ENCODE measurements at regions not wholly inside any gene's neighbourhood (a gene's known extent, or its start where the extent isn't known, plus 50 kb on each side); places are given as distances from the start of the nearest gene placed in this dataset.

- whole genome bisulfite sequencing (ENCODE audit: low lambda C conversion rate): 5% methylated on average over 3 of the region's 3 CpGs
- TF ChIP-seq ELF3 (CRISPR knock-in tag; IDR thresholded peaks at IDR 0.05): no peak
- H3K4me3 ChIP-seq (replicated peaks in 1 of 3; ENCODE audit: insufficient read depth in 1 of 3, low read depth in 2 of 3, low read length in 3 of 3): no peak overlapping the region
- FAIRE-seq (no peak), DNase-seq (ENCODE audit: low spot score) (no peak), ATAC-seq (no peak)
- H3K9ac ChIP-seq (ENCODE audit: insufficient read depth, low read depth, low read length): no peak overlapping the region
- H3K4me2 ChIP-seq (ENCODE audit: low read depth, low read length): no peak overlapping the region
- no peaks in the 10 kb centered on the region for H3K36me3 ChIP-seq (replicated peaks in 1 of 2; ENCODE audit: control insufficient read depth in 1 of 2, insufficient read depth in 2 of 2, low read length in 2 of 2)
- no peaks in the 10 kb centered on the region for H4K20me1 ChIP-seq (ENCODE audit: insufficient read depth, low read length)
- ChIA-PET POLR2A (no interaction called here), CTCF (ENCODE audit: low intra/inter-chr PET ratio, low total read pairs) (no interaction called here)
- H3K27ac ChIP-seq (ENCODE audit: extremely low read length, insufficient read depth, low read length): no peak overlapping the region
- 0 out of 5 replicates have a peak, but pooled peaks cover 0 to 4% of the 10 kb centered on the region in 2 experiments for H3K27me3 ChIP-seq (ENCODE audit: control insufficient read depth in 1 of 2, insufficient read depth in 2 of 2, low read length in 2 of 2)
- no peak overlapping the region for H2AFZ ChIP-seq (ENCODE audit: low read length)
- no peaks in the 10 kb centered on the region for H3K4me1 ChIP-seq (ENCODE audit: insufficient read depth, low read length)
- H3K9me3 ChIP-seq (ENCODE audit: low read length): no peaks in the 10 kb centered on the region
- in situ Hi-C loops (cut with HindIII; ENCODE audit: extremely low pct_ligation_motif_present, low pct_unique_long_range_greater_than_20kb): no loop called here
- no TSS peak for BruUV-seq (replicated peaks)
- no peaks in the 10 kb centered on the region for H3K79me2 ChIP-seq (ENCODE audit: insufficient read depth, low read length)
- intact Hi-C loops (cut with micrococcal nuclease; ENCODE audit: unreplicated experiment): no loop called here
Observed at GRCh38 chr2:221106241-221106640, 465.9 kb downstream of the EPHA4 start.

DNA sequence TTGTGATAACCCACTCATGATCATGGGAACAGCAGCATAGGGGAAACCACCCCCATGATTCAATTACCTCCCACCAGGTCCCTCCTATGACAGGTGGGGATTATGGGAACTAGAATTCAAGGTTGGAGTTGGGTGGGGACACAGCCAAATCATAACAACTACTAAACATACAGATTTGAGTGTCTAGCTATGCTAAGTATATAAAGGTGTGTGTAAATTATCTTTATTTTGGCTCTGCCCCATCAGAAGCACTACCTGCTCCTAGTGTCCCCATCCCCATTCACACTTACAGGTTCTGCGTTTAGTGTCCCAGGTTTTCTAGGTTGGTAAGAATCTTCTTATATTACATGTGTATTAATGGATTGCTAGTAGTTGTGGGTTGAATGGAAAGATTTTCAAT is 464.7 kb downstream of the EPHA4 start:
- in situ Hi-C loops (cut with HindIII; ENCODE audit: extremely low pct_ligation_motif_present, low pct_unique_long_range_greater_than_20kb) (no loop called here), intact Hi-C loops (cut with micrococcal nuclease; ENCODE audit: unreplicated experiment) (no loop called here)
- 46% methylated on average over 1 of the region's 1 CpG for WGBS (ENCODE audit: low lambda C conversion rate)
- Histone ChIP-seq H3K4me2 (ENCODE audit: low read depth, low read length) (no peak overlapping the region), H3K4me3 (replicated peaks in 1 of 3; ENCODE audit: insufficient read depth in 1 of 3, low read depth in 2 of 3, low read length in 3 of 3) (no peak overlapping the region), H3K36me3 (replicated peaks in 1 of 2; ENCODE audit: control insufficient read depth in 1 of 2, insufficient read depth in 2 of 2, low read length in 2 of 2) (no peaks in the 10 kb centered on the region), H3K9me3 (ENCODE audit: low read length) (no peaks in the 10 kb centered on the region), H3K9ac (ENCODE audit: insufficient read depth, low read depth, low read length) (no peak overlapping the region), H3K4me1 (ENCODE audit: insufficient read depth, low read length) (no peaks in the 10 kb centered on the region), H3K79me2 (ENCODE audit: insufficient read depth, low read length) (no peaks in the 10 kb centered on the region), H3K27ac (ENCODE audit: extremely low read length, insufficient read depth, low read length) (no peak overlapping the region), H2AFZ (ENCODE audit: low read length) (no peak overlapping the region), H4K20me1 (ENCODE audit: insufficient read depth, low read length) (no peaks in the 10 kb centered on the region), H3K27me3 (ENCODE audit: control insufficient read depth in 1 of 2, insufficient read depth in 2 of 2, low read length in 2 of 2) (0 out of 5 replicates have a peak, but pooled peaks cover 0 to 4% of the 10 kb centered on the region in 2 experiments)
- DNase-seq (ENCODE audit: low spot score) (no peak), FAIRE-seq (no peak), ATAC-seq (no peak)
- BruUV-seq (replicated peaks): no TSS peak
- ChIA-PET CTCF (ENCODE audit: low intra/inter-chr PET ratio, low total read pairs) (no interaction called here), POLR2A (no interaction called here)
- TF ChIP-seq POLR2AphosphoS2 (IDR thresholded peaks at IDR 0.05; ENCODE audit: low read depth, low read length): no peak
- TF ChIP-seq, protein P1, sequence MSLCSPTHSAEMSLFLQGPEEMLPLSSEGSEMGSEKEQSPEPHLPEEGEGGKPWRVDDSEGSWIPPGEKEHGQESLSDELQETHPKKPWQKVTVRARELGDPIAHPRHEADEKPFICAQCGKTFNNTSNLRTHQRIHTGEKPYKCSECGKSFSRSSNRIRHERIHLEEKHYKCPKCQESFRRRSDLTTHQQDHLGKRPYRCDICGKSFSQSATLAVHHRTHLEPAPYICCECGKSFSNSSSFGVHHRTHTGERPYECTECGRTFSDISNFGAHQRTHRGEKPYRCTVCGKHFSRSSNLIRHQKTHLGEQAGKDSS (CRISPR knock-in tag; IDR thresholded peaks at IDR 0.05; ENCODE audit: borderline replicate concordance, low read depth): no peak
- no peak for TF ChIP-seq MAFF (IDR thresholded peaks at IDR 0.05; ENCODE audit: low read depth, low read length)
- TF ChIP-seq ZBTB20 (CRISPR knock-in tag; IDR thresholded peaks at IDR 0.05; ENCODE audit: borderline replicate concordance, low read depth): no peak
- no peak for TF ChIP-seq CEBPG (CRISPR knock-in tag; IDR thresholded peaks at IDR 0.05)
- TF ChIP-seq SP140L (CRISPR knock-in tag; IDR thresholded peaks at IDR 0.05; ENCODE audit: borderline replicate concordance): no peak
- TF ChIP-seq ZXDC (CRISPR knock-in tag; IDR thresholded peaks at IDR 0.05): no peak
